WTC11 (cell line): ENCODE measurements at regions not wholly inside any gene's neighbourhood (a gene's known extent, or its start where the extent isn't known, plus 50 kb on each side); places are given as distances from the start of the nearest gene placed in this dataset.

Source experiments
- ATAC-seq: fragments of 200-7000 bp; cut with Tn5 transposase; 2 replicates; pipeline ENCODE4 v1.10.0; 2021; ENCODE audit warnings: mild to moderate bottlenecking, moderate library complexity
- CTCF ChIA-PET: fragments of 300-600 bp; sonication (Branson Sonifier 250); formaldehyde crosslinking; loops from one replicate; lab custom pipeline; 2021; ENCODE audit warnings: antibody characterized with exemption; lab: Charles Lee
- POLR2A ChIA-PET: fragments of 350-600 bp; sonication (Branson Sonifier 250); formaldehyde crosslinking; loops from one replicate; lab custom pipeline; 2021; ENCODE audit warnings: antibody characterized with exemption; lab: Charles Lee
- DNase-seq: peaks from one replicate; pipeline ENCODE4 v3.0.0; 2021; ENCODE audit warnings: low spot score
- H3K27ac Mint-ChIP-seq: 2 replicates; pipeline ENCODE4 v1.8.0; 2021; ENCODE audit warnings: mixed read lengths
- H3K27me3 Mint-ChIP-seq: 2 replicates; pipeline ENCODE4 v1.8.0; 2021; ENCODE audit warnings: low read depth, mild to moderate bottlenecking, moderate library complexity, mixed read lengths
- H3K36me3 Mint-ChIP-seq: 2 replicates; pipeline ENCODE4 v1.8.0; 2021; ENCODE audit warnings: mixed read lengths
- H3K4me1 Mint-ChIP-seq: 2 replicates; pipeline ENCODE4 v1.8.0; 2022; ENCODE audit warnings: mixed read lengths
- H3K4me3 Mint-ChIP-seq: 2 replicates; pipeline ENCODE4 v1.8.0; 2021; ENCODE audit warnings: mild to moderate bottlenecking, moderate library complexity, mixed read lengths
- H3K9me3 Mint-ChIP-seq: 2 replicates; pipeline ENCODE4 v1.8.0; 2021; ENCODE audit warnings: mixed read lengths
- ATF1 ChIP-seq: sonication (generic); formaldehyde crosslinking; IDR thresholded peaks from 2 replicates; pipeline ENCODE4 v1.8.1; 2023; ENCODE audit warnings: mild to moderate bottlenecking, moderate library complexity, missing genetic modification reagents
- ATF3 ChIP-seq: sonication (generic); formaldehyde crosslinking; conservative IDR thresholded peaks from 2 replicates; pipeline ENCODE4 v1.8.1; 2022; ENCODE audit warnings: mild to moderate bottlenecking, missing genetic modification reagents
- CREB1 ChIP-seq: sonication (generic); formaldehyde crosslinking; IDR thresholded peaks from 2 replicates; pipeline ENCODE4 v1.8.0; 2023; ENCODE audit warnings: mild to moderate bottlenecking, missing genetic modification reagents
- CREM ChIP-seq: sonication (generic); formaldehyde crosslinking; IDR thresholded peaks from 2 replicates; pipeline ENCODE4 v1.8.1; 2022; ENCODE audit warnings: mild to moderate bottlenecking, missing genetic modification reagents, moderate library complexity
- EMX1 ChIP-seq: fragments of 250-450 bp; sonication (Bioruptor Pico); IDR thresholded peaks from 2 replicates; pipeline ENCODE4 v1.8.0; 2021; ENCODE audit warnings: mild to moderate bottlenecking
- IRF2 ChIP-seq: sonication (generic); formaldehyde crosslinking; IDR thresholded peaks from 2 replicates; pipeline ENCODE4 v1.8.0; 2022; ENCODE audit warnings: low read depth, missing genetic modification reagents, borderline replicate concordance
- JAZF1 ChIP-seq: fragments of 250-450 bp; sonication (Bioruptor Pico); IDR thresholded peaks from 2 replicates; pipeline ENCODE4 v1.9.0; 2021; ENCODE audit warnings: moderate library complexity, mild to moderate bottlenecking, inconsistent platforms
- NFATC4 ChIP-seq: fragments of 250-450 bp; sonication (Bioruptor Pico); IDR thresholded peaks from 2 replicates; pipeline ENCODE4 v1.9.0; 2021; ENCODE audit warnings: mild to moderate bottlenecking
- NFYB ChIP-seq: sonication (generic); formaldehyde crosslinking; conservative IDR thresholded peaks from 2 replicates; pipeline ENCODE4 v1.8.0; 2022; ENCODE audit warnings: low read depth, missing genetic modification reagents
- PRDM15 ChIP-seq: sonication (generic); formaldehyde crosslinking; IDR thresholded peaks from 2 replicates; pipeline ENCODE4 v1.8.0; 2022; ENCODE audit warnings: missing genetic modification reagents
- SOX15 ChIP-seq: fragments of 250-450 bp; sonication (Bioruptor Pico); IDR thresholded peaks from 2 replicates; pipeline ENCODE4 v1.9.0; 2021; ENCODE audit warnings: mild to moderate bottlenecking
- TEAD1 ChIP-seq: sonication (generic); formaldehyde crosslinking; IDR thresholded peaks from 2 replicates; pipeline ENCODE4 v1.8.0; 2022; ENCODE audit warnings: mild to moderate bottlenecking, missing genetic modification reagents
- ZNF263 ChIP-seq: sonication (generic); formaldehyde crosslinking; IDR thresholded peaks from 2 replicates; pipeline ENCODE4 v1.8.1; 2022; ENCODE audit warnings: low read depth, mild to moderate bottlenecking, moderate library complexity, missing genetic modification reagents
- ZNF396 ChIP-seq: fragments of 250-450 bp; sonication (Bioruptor Pico); IDR thresholded peaks from 2 replicates; pipeline ENCODE4 v1.8.0; 2021; ENCODE audit warnings: mild to moderate bottlenecking, moderate library complexity, borderline replicate concordance
- ZNF423 ChIP-seq: fragments of 250-450 bp; sonication (Bioruptor Pico); IDR thresholded peaks from 2 replicates; pipeline ENCODE4 v2.1.2; 2022; ENCODE audit warnings: mild to moderate bottlenecking, moderate library complexity
- ZNF532 ChIP-seq: fragments of 250-450 bp; sonication (Bioruptor Pico); IDR thresholded peaks from 2 replicates; pipeline ENCODE4 v1.9.0; 2021; ENCODE audit warnings: mild to moderate bottlenecking, borderline replicate concordance
- TF ChIP-seq, protein P1 (sequence below): sonication (generic); formaldehyde crosslinking; conservative IDR thresholded peaks from 2 replicates; pipeline ENCODE4 v1.8.1; 2023; ENCODE audit warnings: mild to moderate bottlenecking, low read depth, missing genetic modification reagents, moderate library complexity
- TF ChIP-seq, protein P2 (sequence below): sonication (generic); formaldehyde crosslinking; IDR thresholded peaks from 2 replicates; pipeline ENCODE4 v1.8.0; 2022; ENCODE audit warnings: mild to moderate bottlenecking, missing genetic modification reagents
- TF ChIP-seq, protein P3 (sequence below): sonication (generic); formaldehyde crosslinking; IDR thresholded peaks from 2 replicates; pipeline ENCODE4 v1.8.0; 2022; ENCODE audit warnings: mild to moderate bottlenecking, missing genetic modification reagents
- TF ChIP-seq, protein P4 (sequence below): sonication (generic); formaldehyde crosslinking; IDR thresholded peaks from 2 replicates; pipeline ENCODE4 v1.8.1; 2022; ENCODE audit warnings: low read depth, missing genetic modification reagents, borderline replicate concordance
- TF ChIP-seq, protein P5 (sequence below): fragments of 250-450 bp; sonication (Bioruptor Pico); IDR thresholded peaks from 2 replicates; pipeline ENCODE4 v1.8.0; 2021; ENCODE audit warnings: mild to moderate bottlenecking

- H3K27me3 Mint-ChIP-seq: no peaks in the 10 kb centered on the region
- no peak overlapping the region for H3K4me3 Mint-ChIP-seq
- POLR2A ChIA-PET: no interaction called here
- 0 out of 2 replicates have a peak overlapping the region, but pooled peaks have one; percentile 10 for H3K27ac Mint-ChIP-seq
- H3K4me1 Mint-ChIP-seq: peaks cover 32% of the 10 kb centered on the region
- H3K36me3 Mint-ChIP-seq: no peaks in the 10 kb centered on the region
- H3K9me3 Mint-ChIP-seq: peaks cover under 1% of the 10 kb centered on the region; the same call in 1 of the 2 replicates
- CTCF ChIA-PET: no interaction called here
- no peak for DNase-seq
- no peak for ATAC-seq
- TF ChIP-seq ATF3 (no peak), EMX1 (CRISPR knock-in tag) (no peak)
Measured at GRCh38 chr20:53813636-53814035, 220.0 kb upstream of the ZNF217 start.

- H3K27me3 Mint-ChIP-seq: no peaks in the 10 kb centered on the region
- POLR2A ChIA-PET: interaction anchor here (0.7 kb wide), 1 partner anchor 137 kb away, joined by 3 read pairs; no protein-coding TSS in a partner anchor
- peaks cover 23% of the 10 kb centered on the region for H3K4me1 Mint-ChIP-seq
- ATAC-seq (no peak), DNase-seq (no peak)
- H3K4me3 Mint-ChIP-seq: no peak overlapping the region
- H3K36me3 Mint-ChIP-seq: no peaks in the 10 kb centered on the region
- CTCF ChIA-PET: interaction anchor here (0.7 kb wide), 1 partner anchor 103 kb away, joined by 4 read pairs; no protein-coding TSS in a partner anchor
- H3K27ac Mint-ChIP-seq: no peak overlapping the region
- H3K9me3 Mint-ChIP-seq: no peaks in the 10 kb centered on the region
- TF ChIP-seq JAZF1 (no peak), NFYB (CRISPR knock-in tag) (no peak), PRDM15 (no peak), ZNF532 (CRISPR knock-in tag) (no peak), TEAD1 (CRISPR knock-in tag) (no peak), ATF1 (CRISPR knock-in tag) (no peak), ZNF263 (CRISPR knock-in tag) (no peak), NFATC4 (no peak), CREM (CRISPR knock-in tag) (no peak), ZNF423 (CRISPR knock-in tag) (no peak), ZNF396 (CRISPR knock-in tag) (no peak), IRF2 (CRISPR knock-in tag) (no peak), SOX15 (CRISPR knock-in tag) (no peak), CREB1 (no peak)
- TF ChIP-seq, protein P1, sequence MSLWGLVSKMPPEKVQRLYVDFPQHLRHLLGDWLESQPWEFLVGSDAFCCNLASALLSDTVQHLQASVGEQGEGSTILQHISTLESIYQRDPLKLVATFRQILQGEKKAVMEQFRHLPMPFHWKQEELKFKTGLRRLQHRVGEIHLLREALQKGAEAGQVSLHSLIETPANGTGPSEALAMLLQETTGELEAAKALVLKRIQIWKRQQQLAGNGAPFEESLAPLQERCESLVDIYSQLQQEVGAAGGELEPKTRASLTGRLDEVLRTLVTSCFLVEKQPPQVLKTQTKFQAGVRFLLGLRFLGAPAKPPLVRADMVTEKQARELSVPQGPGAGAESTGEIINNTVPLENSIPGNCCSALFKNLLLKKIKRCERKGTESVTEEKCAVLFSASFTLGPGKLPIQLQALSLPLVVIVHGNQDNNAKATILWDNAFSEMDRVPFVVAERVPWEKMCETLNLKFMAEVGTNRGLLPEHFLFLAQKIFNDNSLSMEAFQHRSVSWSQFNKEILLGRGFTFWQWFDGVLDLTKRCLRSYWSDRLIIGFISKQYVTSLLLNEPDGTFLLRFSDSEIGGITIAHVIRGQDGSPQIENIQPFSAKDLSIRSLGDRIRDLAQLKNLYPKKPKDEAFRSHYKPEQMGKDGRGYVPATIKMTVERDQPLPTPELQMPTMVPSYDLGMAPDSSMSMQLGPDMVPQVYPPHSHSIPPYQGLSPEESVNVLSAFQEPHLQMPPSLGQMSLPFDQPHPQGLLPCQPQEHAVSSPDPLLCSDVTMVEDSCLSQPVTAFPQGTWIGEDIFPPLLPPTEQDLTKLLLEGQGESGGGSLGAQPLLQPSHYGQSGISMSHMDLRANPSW (CRISPR knock-in tag): no peak
- TF ChIP-seq, protein P2, sequence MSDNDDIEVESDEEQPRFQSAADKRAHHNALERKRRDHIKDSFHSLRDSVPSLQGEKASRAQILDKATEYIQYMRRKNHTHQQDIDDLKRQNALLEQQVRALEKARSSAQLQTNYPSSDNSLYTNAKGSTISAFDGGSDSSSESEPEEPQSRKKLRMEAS (CRISPR knock-in tag): no peak
- TF ChIP-seq, protein P3, sequence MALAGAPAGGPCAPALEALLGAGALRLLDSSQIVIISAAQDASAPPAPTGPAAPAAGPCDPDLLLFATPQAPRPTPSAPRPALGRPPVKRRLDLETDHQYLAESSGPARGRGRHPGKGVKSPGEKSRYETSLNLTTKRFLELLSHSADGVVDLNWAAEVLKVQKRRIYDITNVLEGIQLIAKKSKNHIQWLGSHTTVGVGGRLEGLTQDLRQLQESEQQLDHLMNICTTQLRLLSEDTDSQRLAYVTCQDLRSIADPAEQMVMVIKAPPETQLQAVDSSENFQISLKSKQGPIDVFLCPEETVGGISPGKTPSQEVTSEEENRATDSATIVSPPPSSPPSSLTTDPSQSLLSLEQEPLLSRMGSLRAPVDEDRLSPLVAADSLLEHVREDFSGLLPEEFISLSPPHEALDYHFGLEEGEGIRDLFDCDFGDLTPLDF (CRISPR knock-in tag): no peak
- TF ChIP-seq, protein P4, sequence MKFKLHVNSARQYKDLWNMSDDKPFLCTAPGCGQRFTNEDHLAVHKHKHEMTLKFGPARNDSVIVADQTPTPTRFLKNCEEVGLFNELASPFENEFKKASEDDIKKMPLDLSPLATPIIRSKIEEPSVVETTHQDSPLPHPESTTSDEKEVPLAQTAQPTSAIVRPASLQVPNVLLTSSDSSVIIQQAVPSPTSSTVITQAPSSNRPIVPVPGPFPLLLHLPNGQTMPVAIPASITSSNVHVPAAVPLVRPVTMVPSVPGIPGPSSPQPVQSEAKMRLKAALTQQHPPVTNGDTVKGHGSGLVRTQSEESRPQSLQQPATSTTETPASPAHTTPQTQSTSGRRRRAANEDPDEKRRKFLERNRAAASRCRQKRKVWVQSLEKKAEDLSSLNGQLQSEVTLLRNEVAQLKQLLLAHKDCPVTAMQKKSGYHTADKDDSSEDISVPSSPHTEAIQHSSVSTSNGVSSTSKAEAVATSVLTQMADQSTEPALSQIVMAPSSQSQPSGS (CRISPR knock-in tag): no peak
- TF ChIP-seq, protein P5, sequence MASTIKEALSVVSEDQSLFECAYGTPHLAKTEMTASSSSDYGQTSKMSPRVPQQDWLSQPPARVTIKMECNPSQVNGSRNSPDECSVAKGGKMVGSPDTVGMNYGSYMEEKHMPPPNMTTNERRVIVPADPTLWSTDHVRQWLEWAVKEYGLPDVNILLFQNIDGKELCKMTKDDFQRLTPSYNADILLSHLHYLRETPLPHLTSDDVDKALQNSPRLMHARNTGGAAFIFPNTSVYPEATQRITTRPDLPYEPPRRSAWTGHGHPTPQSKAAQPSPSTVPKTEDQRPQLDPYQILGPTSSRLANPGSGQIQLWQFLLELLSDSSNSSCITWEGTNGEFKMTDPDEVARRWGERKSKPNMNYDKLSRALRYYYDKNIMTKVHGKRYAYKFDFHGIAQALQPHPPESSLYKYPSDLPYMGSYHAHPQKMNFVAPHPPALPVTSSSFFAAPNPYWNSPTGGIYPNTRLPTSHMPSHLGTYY (CRISPR knock-in tag): no peak
Measured at GRCh38 chr20:53811577-53811976, 217.9 kb upstream of the ZNF217 start.
